Astrocyte (in vitro differentiated cells and primary cell): ENCODE measurements at regions not wholly inside any gene's neighbourhood (a gene's known extent, or its start where the extent isn't known, plus 50 kb on each side); places are given as distances from the start of the nearest gene placed in this dataset.

Experiments used
- EZH2 ChIP-seq: IDR thresholded peaks from 2 replicates; pipeline ENCODE4 v1.6.1; 2012; ENCODE audit warnings: mild to moderate bottlenecking, low read length, inconsistent platforms; ENCODE audit not compliant: insufficient read depth
- TF ChIP-seq, protein P1 (sequence below): IDR thresholded peaks from 2 replicates; pipeline ENCODE4 v1.5.1; 2011; ENCODE audit warnings: low read depth, mild to moderate bottlenecking, inconsistent platforms, low read length, moderate library complexity; ENCODE audit not compliant: insufficient read depth

DNA sequence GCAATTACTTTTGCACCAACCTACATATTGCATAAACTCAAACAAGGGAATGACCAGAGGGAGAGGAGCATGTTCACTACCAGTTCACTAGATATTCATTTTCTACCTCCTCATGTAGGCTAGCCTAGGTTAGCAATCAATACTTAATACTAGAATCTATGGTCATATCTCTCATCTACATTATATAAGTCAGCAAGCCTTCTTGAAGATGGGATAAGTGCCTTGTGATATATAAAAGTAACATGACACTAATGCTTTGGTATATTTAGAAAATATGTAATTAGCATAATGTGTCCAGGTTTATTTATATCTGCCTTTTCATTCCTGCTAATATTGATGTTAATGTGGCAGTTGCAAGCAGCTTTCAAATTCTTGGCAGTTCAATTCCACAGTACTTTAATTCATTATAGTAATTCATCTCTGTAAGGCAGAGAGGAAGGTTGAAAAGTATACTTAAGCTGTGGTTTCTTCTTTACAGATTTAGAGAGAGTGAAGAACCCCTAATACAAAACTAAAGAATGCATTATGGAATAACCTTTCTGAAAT lies 1613.2 kb upstream of the ACO1 start:
- TF ChIP-seq, protein P1, sequence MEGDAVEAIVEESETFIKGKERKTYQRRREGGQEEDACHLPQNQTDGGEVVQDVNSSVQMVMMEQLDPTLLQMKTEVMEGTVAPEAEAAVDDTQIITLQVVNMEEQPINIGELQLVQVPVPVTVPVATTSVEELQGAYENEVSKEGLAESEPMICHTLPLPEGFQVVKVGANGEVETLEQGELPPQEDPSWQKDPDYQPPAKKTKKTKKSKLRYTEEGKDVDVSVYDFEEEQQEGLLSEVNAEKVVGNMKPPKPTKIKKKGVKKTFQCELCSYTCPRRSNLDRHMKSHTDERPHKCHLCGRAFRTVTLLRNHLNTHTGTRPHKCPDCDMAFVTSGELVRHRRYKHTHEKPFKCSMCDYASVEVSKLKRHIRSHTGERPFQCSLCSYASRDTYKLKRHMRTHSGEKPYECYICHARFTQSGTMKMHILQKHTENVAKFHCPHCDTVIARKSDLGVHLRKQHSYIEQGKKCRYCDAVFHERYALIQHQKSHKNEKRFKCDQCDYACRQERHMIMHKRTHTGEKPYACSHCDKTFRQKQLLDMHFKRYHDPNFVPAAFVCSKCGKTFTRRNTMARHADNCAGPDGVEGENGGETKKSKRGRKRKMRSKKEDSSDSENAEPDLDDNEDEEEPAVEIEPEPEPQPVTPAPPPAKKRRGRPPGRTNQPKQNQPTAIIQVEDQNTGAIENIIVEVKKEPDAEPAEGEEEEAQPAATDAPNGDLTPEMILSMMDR, result no peak
- no peak for TF ChIP-seq EZH2
